ENCODE measurements at regions not wholly inside any gene's neighbourhood (a gene's known extent, or its start where the extent isn't known, plus 50 kb on each side); places are given as distances from the start of the nearest gene placed in this dataset.

GRCh38 chr4:34362654-34363053, 1881.7 kb downstream of the ARAP2 start:
- H3K4me3 ChIP-seq (ENCODE audit: insufficient read depth in 1 of 2, low read depth in 1 of 2, low read length in 2 of 2), result no peak overlapping the region
- no peaks in the 10 kb centered on the region for H3K79me1 ChIP-seq (replicated peaks; ENCODE audit: low read length, poor library complexity, severe bottlenecking)
- H3K27me3 ChIP-seq (ENCODE audit: control insufficient read depth in 1 of 2, insufficient read depth in 1 of 2, low read length in 2 of 2), result no peaks in the 10 kb centered on the region
- no peak overlapping the region for H3K14ac ChIP-seq (ENCODE audit: low read length in 2 of 2)
- no peak overlapping the region for H2BK12ac ChIP-seq (ENCODE audit: low read length in 2 of 2)
- H2BK120ac ChIP-seq (ENCODE audit: low read depth, low read length), result no peak overlapping the region
- no peak overlapping the region for H2BK15ac ChIP-seq (ENCODE audit: low read depth, poor library complexity, severe bottlenecking)
- H3K36me3 ChIP-seq (ENCODE audit: control insufficient read depth in 1 of 2, insufficient read depth in 2 of 2, low read depth in 1 of 2, low read length in 2 of 2), result no peaks in the 10 kb centered on the region
- H3K4me1 ChIP-seq (ENCODE audit: control insufficient read depth, insufficient read depth, low read depth, low read length), result no peaks in the 10 kb centered on the region
- H3K4ac ChIP-seq (ENCODE audit: low read depth in 1 of 2, low read length in 2 of 2), result no peak overlapping the region
- no peak overlapping the region for H3K23ac ChIP-seq (ENCODE audit: low read length in 2 of 2)
- no peak overlapping the region for H4K8ac ChIP-seq (ENCODE audit: low read length)
- no peak overlapping the region for H3K18ac ChIP-seq (ENCODE audit: low read depth in 1 of 2, low read length in 2 of 2)
- no peaks in the 10 kb centered on the region for H3K9me3 ChIP-seq (ENCODE audit: control insufficient read depth, low read length)
- no peak overlapping the region for H4K91ac ChIP-seq (ENCODE audit: low read length)
- no peak overlapping the region for H2AFZ ChIP-seq (ENCODE audit: low read depth, low read length)
- no peak overlapping the region for H3K4me2 ChIP-seq (ENCODE audit: low read length, poor library complexity, severe bottlenecking)
- no peak overlapping the region for H3K9ac ChIP-seq (ENCODE audit: low read length)
- H3K27ac ChIP-seq (ENCODE audit: low read length, poor library complexity, severe bottlenecking), result no peak overlapping the region
- no peak overlapping the region for H2AK5ac ChIP-seq (ENCODE audit: low read length, severe bottlenecking)
- no peak for DNase-seq
- H2BK5ac ChIP-seq (ENCODE audit: low read depth, low read length, poor library complexity, severe bottlenecking), result no peak overlapping the region

- H3K4me2 ChIP-seq (ENCODE audit: low read length, poor library complexity, severe bottlenecking), result no peak overlapping the region
- no peak overlapping the region for H3K14ac ChIP-seq (ENCODE audit: low read length in 2 of 2)
- no peak overlapping the region for H3K18ac ChIP-seq (ENCODE audit: low read depth in 1 of 2, low read length in 2 of 2)
- no peak overlapping the region for H4K91ac ChIP-seq (ENCODE audit: low read length)
- H3K4me3 ChIP-seq (ENCODE audit: insufficient read depth in 1 of 2, low read depth in 1 of 2, low read length in 2 of 2), result no peak overlapping the region
- no peak overlapping the region for H2AK5ac ChIP-seq (ENCODE audit: low read length, severe bottlenecking)
- DNase-seq, result no peak
- H3K27me3 ChIP-seq (ENCODE audit: control insufficient read depth in 1 of 2, insufficient read depth in 1 of 2, low read length in 2 of 2), result no peaks in the 10 kb centered on the region
- H3K79me1 ChIP-seq (replicated peaks; ENCODE audit: low read length, poor library complexity, severe bottlenecking), result no peaks in the 10 kb centered on the region
- H4K8ac ChIP-seq (ENCODE audit: low read length), result no peak overlapping the region
- H3K9me3 ChIP-seq (ENCODE audit: control insufficient read depth, low read length), result no peaks in the 10 kb centered on the region
- H3K4ac ChIP-seq (ENCODE audit: low read depth in 1 of 2, low read length in 2 of 2), result no peak overlapping the region
- 92% methylated on average over 2 of the region's 2 CpGs for WGBS
- no peak overlapping the region for H2BK5ac ChIP-seq (ENCODE audit: low read depth, low read length, poor library complexity, severe bottlenecking)
- no peaks in the 10 kb centered on the region for H3K4me1 ChIP-seq (ENCODE audit: control insufficient read depth, insufficient read depth, low read depth, low read length)
- H2AFZ ChIP-seq (ENCODE audit: low read depth, low read length), result no peak overlapping the region
- H2BK15ac ChIP-seq (ENCODE audit: low read depth, poor library complexity, severe bottlenecking), result no peak overlapping the region
- no peak overlapping the region for H2BK12ac ChIP-seq (ENCODE audit: low read length in 2 of 2)
- H3K36me3 ChIP-seq (ENCODE audit: control insufficient read depth in 1 of 2, insufficient read depth in 2 of 2, low read depth in 1 of 2, low read length in 2 of 2), result no peaks in the 10 kb centered on the region
- no peak overlapping the region for H3K23ac ChIP-seq (ENCODE audit: low read length in 2 of 2)
- H2BK120ac ChIP-seq (ENCODE audit: low read depth, low read length), result no peak overlapping the region
- H3K27ac ChIP-seq (ENCODE audit: low read length, poor library complexity, severe bottlenecking), result no peak overlapping the region
- no peak overlapping the region for H3K9ac ChIP-seq (ENCODE audit: low read length)
Measured at GRCh38 chr4:34363842-34364241, 1880.5 kb downstream of the ARAP2 start.

GRCh38 chr4:34365946-34366345, 1878.4 kb downstream of the ARAP2 start:
- Histone ChIP-seq H2BK120ac (ENCODE audit: low read depth, low read length) (no peak overlapping the region), H3K14ac (ENCODE audit: low read length in 2 of 2) (no peak overlapping the region), H2BK15ac (ENCODE audit: low read depth, poor library complexity, severe bottlenecking) (no peak overlapping the region), H3K4me2 (ENCODE audit: low read length, poor library complexity, severe bottlenecking) (no peak overlapping the region), H3K27ac (ENCODE audit: low read length, poor library complexity, severe bottlenecking) (no peak overlapping the region), H4K91ac (ENCODE audit: low read length) (no peak overlapping the region), H3K4me1 (ENCODE audit: control insufficient read depth, insufficient read depth, low read depth, low read length) (no peaks in the 10 kb centered on the region), H2AK5ac (ENCODE audit: low read length, severe bottlenecking) (no peak overlapping the region), H3K9me3 (ENCODE audit: control insufficient read depth, low read length) (no peaks in the 10 kb centered on the region), H3K18ac (ENCODE audit: low read depth in 1 of 2, low read length in 2 of 2) (no peak overlapping the region), H3K23ac (ENCODE audit: low read length in 2 of 2) (no peak overlapping the region), H2BK5ac (ENCODE audit: low read depth, low read length, poor library complexity, severe bottlenecking) (no peak overlapping the region), H4K8ac (ENCODE audit: low read length) (no peak overlapping the region), H3K4ac (ENCODE audit: low read depth in 1 of 2, low read length in 2 of 2) (no peak overlapping the region), H3K27me3 (ENCODE audit: control insufficient read depth in 1 of 2, insufficient read depth in 1 of 2, low read length in 2 of 2) (no peaks in the 10 kb centered on the region), H3K79me1 (replicated peaks; ENCODE audit: low read length, poor library complexity, severe bottlenecking) (no peaks in the 10 kb centered on the region), H3K4me3 (ENCODE audit: insufficient read depth in 1 of 2, low read depth in 1 of 2, low read length in 2 of 2) (no peak overlapping the region), H3K36me3 (ENCODE audit: control insufficient read depth in 1 of 2, insufficient read depth in 2 of 2, low read depth in 1 of 2, low read length in 2 of 2) (no peaks in the 10 kb centered on the region), H3K9ac (ENCODE audit: low read length) (no peak overlapping the region), H2BK12ac (ENCODE audit: low read length in 2 of 2) (no peak overlapping the region), H2AFZ (ENCODE audit: low read depth, low read length) (no peak overlapping the region)
- no peak for DNase-seq
- 75% methylated on average over 2 of the region's 2 CpGs for WGBS

- H3K79me1 ChIP-seq (replicated peaks; ENCODE audit: low read length, poor library complexity, severe bottlenecking), result no peaks in the 10 kb centered on the region
- no peak overlapping the region for H2BK120ac ChIP-seq (ENCODE audit: low read depth, low read length)
- H3K18ac ChIP-seq (ENCODE audit: low read depth in 1 of 2, low read length in 2 of 2), result no peak overlapping the region
- H3K36me3 ChIP-seq (ENCODE audit: control insufficient read depth in 1 of 2, insufficient read depth in 2 of 2, low read depth in 1 of 2, low read length in 2 of 2), result no peaks in the 10 kb centered on the region
- no peak overlapping the region for H3K4me2 ChIP-seq (ENCODE audit: low read length, poor library complexity, severe bottlenecking)
- WGBS, result 86% methylated on average over 1 of the region's 2 CpGs
- no peak overlapping the region for H4K8ac ChIP-seq (ENCODE audit: low read length)
- H3K27ac ChIP-seq (ENCODE audit: low read length, poor library complexity, severe bottlenecking), result no peak overlapping the region
- no peak overlapping the region for H3K4ac ChIP-seq (ENCODE audit: low read depth in 1 of 2, low read length in 2 of 2)
- H2BK15ac ChIP-seq (ENCODE audit: low read depth, poor library complexity, severe bottlenecking), result no peak overlapping the region
- H2BK5ac ChIP-seq (ENCODE audit: low read depth, low read length, poor library complexity, severe bottlenecking), result no peak overlapping the region
- H2BK12ac ChIP-seq (ENCODE audit: low read length in 2 of 2), result no peak overlapping the region
- H2AFZ ChIP-seq (ENCODE audit: low read depth, low read length), result no peak overlapping the region
- DNase-seq, result no peak
- H4K91ac ChIP-seq (ENCODE audit: low read length), result no peak overlapping the region
- H2AK5ac ChIP-seq (ENCODE audit: low read length, severe bottlenecking), result no peak overlapping the region
- H3K14ac ChIP-seq (ENCODE audit: low read length in 2 of 2), result no peak overlapping the region
- H3K9me3 ChIP-seq (ENCODE audit: control insufficient read depth, low read length), result peaks cover 3% of the 10 kb centered on the region
- no peaks in the 10 kb centered on the region for H3K4me1 ChIP-seq (ENCODE audit: control insufficient read depth, insufficient read depth, low read depth, low read length)
- H3K23ac ChIP-seq (ENCODE audit: low read length in 2 of 2), result no peak overlapping the region
- H3K4me3 ChIP-seq (ENCODE audit: insufficient read depth in 1 of 2, low read depth in 1 of 2, low read length in 2 of 2), result no peak overlapping the region
- no peak overlapping the region for H3K9ac ChIP-seq (ENCODE audit: low read length)
- no peaks in the 10 kb centered on the region for H3K27me3 ChIP-seq (ENCODE audit: control insufficient read depth in 1 of 2, insufficient read depth in 1 of 2, low read length in 2 of 2)
Measured at GRCh38 chr4:34371676-34372075, 1872.6 kb downstream of the ARAP2 start.
